Hematopoietic multipotent progenitor cell treated with erythropoietin and hydrocortisone succinate and interleukin-3 and kit ligand, for 8 days (in vitro differentiated cells): ENCODE measurements at regions not wholly inside any gene's neighbourhood (a gene's known extent, or its start where the extent isn't known, plus 50 kb on each side); places are given as distances from the start of the nearest gene placed in this dataset.
A peak's percentile ranks its signal among the peaks of the same experiment; 100 is the strongest.

Experiments used
- DNase-seq: peaks from one replicate; pipeline ENCODE4 v3.0.0-alpha.2; 2015

GRCh38 chr2:8531481-8531880 lies 150.4 kb upstream of the ID2 start:
- no peak for DNase-seq

- no peak for DNase-seq
Measured at GRCh38 chr2:8532438-8532837, 149.4 kb upstream of the ID2 start.

- DNase-seq = no peak
Measured at GRCh38 chr2:8533923-8534322, 147.9 kb upstream of the ID2 start.

DNA sequence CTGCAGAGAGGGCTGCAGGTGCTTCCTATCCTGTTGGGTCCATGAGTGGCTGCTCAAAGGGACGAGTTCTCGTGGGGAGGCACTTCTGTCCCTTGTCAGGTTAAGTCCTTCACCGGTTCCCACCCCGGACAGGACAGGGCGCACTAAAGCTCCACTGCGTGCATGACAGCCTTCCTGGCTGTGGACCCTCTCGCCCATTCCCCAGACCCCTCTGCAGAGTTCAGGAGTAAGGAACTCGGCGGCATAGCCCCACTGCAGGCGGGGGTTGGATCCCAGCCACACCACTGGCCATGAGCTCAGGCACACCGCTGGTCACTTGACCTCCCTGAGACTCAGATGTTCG lies 147.5 kb upstream of the ID2 start:
- no peak for DNase-seq

GRCh38 chr2:8534729-8535468 lies 147.0 kb upstream of the ID2 start:
- peak; percentile 25 for DNase-seq

DNA sequence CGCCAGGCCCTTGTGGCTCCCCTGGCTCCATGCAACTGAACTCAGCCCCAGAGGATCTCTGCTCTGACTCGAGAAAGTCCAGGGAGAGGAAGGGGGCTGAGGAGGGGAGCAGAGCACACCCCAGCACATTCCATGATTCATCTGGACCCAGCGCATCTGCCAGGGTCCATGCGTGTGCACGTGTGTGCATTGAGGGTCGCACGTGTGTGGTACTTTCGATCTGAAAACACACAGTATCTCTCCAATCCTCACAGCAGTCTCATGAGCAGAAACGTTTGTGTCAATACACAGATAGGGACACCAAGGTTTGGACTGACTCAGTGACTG lies 146.4 kb upstream of the ID2 start:
- no peak for DNase-seq

DNA sequence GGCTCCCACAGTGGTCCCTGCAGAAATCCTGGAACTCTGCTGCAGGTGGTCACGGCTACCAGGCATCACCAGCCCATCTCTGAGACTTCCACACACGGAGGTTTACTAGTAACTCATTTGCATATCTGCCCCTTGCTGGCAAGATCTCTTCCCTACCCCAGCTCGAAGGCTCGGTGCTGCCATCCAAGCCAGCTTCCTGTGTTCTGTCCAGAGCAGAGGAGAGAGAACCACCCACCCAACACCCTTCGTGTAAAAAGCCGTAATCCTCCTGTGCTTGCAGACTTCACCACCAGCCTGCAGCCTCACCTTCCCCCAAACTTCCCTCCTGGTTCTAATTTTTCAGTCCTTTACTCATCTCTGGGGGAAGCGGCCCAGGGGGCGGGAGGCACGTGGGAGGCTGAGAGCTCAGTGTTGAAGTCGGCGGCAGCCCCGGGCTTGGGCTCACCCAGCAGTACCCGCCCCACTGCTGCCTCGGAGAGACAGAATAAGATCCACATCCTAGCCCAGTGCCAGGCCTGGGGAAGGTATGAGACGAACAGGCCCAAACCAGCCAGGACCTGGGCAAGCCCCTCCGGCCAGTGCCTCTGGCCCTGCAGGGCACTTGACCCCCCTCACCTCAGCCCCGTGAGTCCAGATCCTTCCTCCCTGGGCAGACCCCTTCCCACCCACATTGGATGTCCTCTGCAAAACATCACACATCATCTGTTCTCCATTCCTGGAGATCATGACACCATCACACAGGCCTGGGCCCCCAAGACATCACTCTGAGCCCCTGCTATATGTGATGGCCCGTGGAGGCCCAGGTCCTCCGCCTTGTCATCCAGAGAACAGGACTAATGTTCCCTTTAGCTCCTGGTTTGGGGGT lies 145.8 kb upstream of the ID2 start:
- DNase-seq = peak; percentile 86

GRCh38 chr2:8536686-8537561 lies 144.9 kb upstream of the ID2 start:
- peak; percentile 91 for DNase-seq

GRCh38 chr2:8537562-8538155 lies 144.2 kb upstream of the ID2 start:
- DNase-seq = peak; percentile 68

GRCh38 chr2:8538531-8538930 lies 143.3 kb upstream of the ID2 start:
- DNase-seq = no peak

- no peak for DNase-seq
Measured at GRCh38 chr2:8538931-8539621, 142.8 kb upstream of the ID2 start.

GRCh38 chr2:8539743-8540551 lies 141.9 kb upstream of the ID2 start:
- DNase-seq = peak; percentile 52

DNA sequence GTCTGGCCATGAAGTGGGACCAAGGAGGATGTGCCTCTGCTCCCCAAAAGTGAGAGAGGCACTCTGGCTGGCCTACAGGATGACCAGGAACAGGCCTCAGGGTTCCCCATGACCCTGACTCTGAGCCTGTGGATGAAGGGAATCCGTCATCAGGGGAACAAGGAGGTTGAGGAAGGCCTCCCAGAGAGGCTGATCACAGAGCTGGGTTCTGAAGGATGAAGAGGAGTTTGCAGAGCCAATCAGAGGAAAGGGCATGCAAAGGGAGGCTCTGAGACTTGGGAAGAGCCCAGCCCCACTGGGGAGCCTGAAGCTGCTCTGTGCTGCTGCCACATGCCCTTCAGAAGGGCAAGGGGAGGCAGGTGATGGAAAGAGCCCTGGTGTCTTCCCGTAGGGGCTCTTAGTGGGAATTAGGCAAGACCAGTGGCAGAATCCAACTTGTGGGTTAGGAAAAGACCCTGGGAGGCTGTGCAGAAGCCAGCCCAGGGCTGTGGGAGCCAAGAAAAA lies 141.3 kb upstream of the ID2 start:
- no peak for DNase-seq

DNA sequence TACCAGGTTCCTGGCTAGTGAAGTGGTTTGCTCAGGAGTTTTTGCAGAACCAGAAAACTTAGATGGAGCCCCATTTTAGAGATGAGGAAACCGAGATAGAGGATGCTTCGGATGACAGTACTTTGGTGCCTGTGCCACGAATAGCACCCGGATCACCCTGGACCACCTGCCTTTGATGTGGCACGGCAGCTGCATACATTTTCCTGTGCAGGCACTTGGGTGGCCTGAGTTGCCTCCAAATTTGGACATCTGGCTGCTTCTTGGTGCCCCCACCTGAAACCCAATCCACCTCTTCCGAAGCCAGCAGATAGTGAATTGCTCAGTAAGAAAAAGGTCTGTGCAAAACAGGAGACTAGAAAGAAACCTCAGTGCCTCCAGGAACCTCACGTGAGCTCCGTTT lies 140.6 kb upstream of the ID2 start:
- DNase-seq = no peak

GRCh38 chr2:8541636-8542035 lies 140.2 kb upstream of the ID2 start:
- DNase-seq = no peak

DNA sequence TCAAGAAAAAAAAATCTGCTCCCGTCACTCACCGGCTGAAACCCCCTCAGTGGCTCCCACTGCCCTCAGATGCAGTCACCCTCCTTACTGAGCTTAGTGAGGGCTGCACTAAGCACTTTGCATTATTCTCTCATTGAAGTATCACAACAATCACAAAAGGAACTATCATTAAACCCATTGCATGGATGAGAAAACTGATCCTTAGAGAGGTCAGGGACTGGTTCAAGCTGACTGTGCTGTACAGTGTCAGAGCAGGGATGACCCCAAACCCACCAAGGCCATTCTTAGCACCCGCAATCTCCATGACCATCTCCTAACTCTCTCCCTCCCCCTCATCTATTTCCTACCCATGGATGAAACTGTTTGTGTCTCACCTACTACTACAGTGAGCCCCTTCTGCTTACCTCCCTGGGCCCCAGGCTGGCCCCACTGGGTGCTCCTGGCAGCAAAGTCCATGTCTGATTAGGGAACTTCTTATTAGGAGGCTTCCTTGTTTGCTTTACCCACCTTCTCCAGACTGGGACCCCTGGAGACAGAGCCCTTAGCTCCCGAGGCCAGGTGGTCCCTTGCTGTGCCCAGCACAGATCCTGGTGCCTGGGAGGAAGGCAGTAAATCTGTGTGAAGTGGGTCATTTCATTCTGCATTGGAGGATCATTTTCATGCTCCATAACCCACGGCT lies 139.3 kb upstream of the ID2 start:
- no peak for DNase-seq

- no peak for DNase-seq
Measured at GRCh38 chr2:8543060-8543382, 138.8 kb upstream of the ID2 start.

- peak; percentile 93 for DNase-seq
Measured at GRCh38 chr2:8543383-8544170, 138.3 kb upstream of the ID2 start.

DNA sequence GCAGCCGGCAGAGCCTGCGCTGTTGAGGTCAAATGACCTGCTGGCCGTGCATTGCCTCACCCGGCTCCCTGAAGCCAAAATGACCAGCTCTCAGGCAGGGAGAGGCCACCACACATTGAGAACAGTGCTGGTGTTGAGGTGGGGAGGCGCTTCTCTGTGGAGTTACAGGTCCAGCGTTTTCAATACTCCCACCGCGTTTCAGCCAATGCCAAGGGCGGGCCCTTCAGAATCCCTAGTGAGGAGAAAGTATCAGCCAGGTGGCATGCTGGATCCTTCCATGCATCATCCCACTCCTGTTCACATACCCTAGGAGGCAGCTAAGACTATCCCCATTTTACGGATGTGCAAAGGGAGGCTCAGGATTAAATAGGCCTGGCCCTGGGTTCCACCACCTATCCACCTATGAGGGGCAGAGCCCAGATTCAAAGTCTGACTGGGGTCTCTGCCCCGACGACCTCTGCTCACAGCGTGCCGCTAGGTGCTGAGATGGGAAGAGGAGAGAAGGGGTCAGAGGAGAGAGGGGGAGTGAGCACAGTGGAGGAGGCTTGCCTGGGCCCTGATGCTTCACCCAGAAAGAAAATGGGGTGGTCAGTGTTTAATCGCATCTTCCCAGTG lies 137.6 kb upstream of the ID2 start:
- peak; percentile 22 for DNase-seq
